ENCODE measurements at regions not wholly inside any gene's neighbourhood (a gene's known extent, or its start where the extent isn't known, plus 50 kb on each side); places are given as distances from the start of the nearest gene placed in this dataset.

DNA sequence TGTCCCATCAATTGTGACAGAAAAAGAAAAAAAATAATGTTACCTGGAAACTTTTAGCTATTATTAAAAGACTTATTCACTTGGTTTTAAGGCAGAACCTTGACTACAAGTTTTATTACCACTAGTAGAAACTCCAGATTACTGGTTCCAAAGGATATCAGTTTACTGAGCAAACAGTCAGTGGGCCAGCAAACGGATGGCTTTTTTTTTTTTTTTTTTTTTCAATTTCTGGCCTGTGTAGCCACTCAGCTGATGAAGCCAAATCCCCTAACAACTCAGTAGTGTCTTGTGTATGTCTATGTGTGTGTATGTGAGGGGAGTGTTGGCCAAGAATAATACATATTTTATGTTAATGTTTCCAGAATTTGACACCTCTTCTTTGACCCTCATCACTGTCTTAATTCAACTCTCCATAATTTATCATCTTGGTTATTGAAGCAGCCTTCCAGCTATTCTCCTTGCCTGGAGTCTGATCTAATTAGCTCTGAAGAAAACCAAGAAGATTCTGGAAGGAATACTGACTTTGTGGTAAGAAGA, 724.9 kb downstream of the NSUN3 start (continued):
- TF ChIP-seq BCL11A (IDR thresholded peaks at IDR 0.05; ENCODE audit: low read depth in 2 of 2, low read length in 2 of 2) = no peak
- TF ChIP-seq SP1 (IDR thresholded peaks at IDR 0.05; ENCODE audit: low read depth, low read length) = no peak
- TF ChIP-seq EZH2 (IDR thresholded peaks at IDR 0.05; ENCODE audit: low read depth, low read length, severe bottlenecking) = no peak
- TF ChIP-seq KDM1A (IDR thresholded peaks at IDR 0.05; ENCODE audit: borderline replicate concordance, low read length) = no peak
- no peak for TF ChIP-seq TBP (IDR thresholded peaks at IDR 0.05; ENCODE audit: low read depth, low read length)
- TF ChIP-seq GABPA (IDR thresholded peaks at IDR 0.05; ENCODE audit: borderline replicate concordance, insufficient read depth, low read length) = no peak
- no peak for TF ChIP-seq CBX8 (IDR thresholded peaks at IDR 0.05; ENCODE audit: borderline replicate concordance, low read depth, low read length)
- TF ChIP-seq FOSL1 (IDR thresholded peaks at IDR 0.05; ENCODE audit: insufficient read depth, low read depth, low read length) = no peak
- TF ChIP-seq CBX5 (IDR thresholded peaks at IDR 0.05; ENCODE audit: low read depth, low read length) = no peak
- no peak for TF ChIP-seq RBBP5 (IDR thresholded peaks at IDR 0.05; ENCODE audit: borderline replicate concordance, low read depth, low read length)

All from H1 (cell line).